GM18502 (cell line): ENCODE measurements at regions not wholly inside any gene's neighbourhood (a gene's known extent, or its start where the extent isn't known, plus 50 kb on each side); places are given as distances from the start of the nearest gene placed in this dataset.
A peak's percentile ranks its signal among the peaks of the same experiment; 100 is the strongest.
"Not testable (repeated sequence)": the region's sequence is repeated elsewhere in the genome, so short reads cannot be mapped to it uniquely, and the experiment has no call there.

Source experiments
- ATAC-seq: cut with Tn5 transposase; IDR thresholded peaks from one replicate; pipeline ENCODE4 v1.9.1; 2021; ENCODE audit warnings: mild to moderate bottlenecking; ENCODE audit not compliant: unreplicated experiment, poor library complexity

DNA sequence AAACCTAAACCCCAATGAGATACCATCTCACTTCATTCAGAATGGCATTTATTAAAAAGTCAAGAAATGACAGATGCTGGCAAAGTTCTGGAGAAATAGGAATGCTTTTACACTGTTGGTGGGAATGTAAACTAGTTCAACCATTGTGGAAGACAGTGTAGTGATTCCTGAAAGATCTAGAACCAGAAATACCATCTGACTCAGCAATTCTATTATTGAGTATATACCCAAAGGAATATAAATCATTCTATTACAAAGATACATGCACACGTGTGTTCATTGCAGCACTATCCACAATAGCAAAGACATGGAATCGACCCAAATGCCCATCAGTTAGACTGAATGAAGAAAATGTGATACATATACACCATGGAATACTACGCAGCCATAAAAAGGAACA, 109.6 kb upstream of the PRKG2 start:
- not testable (repeated sequence) for ATAC-seq

- ATAC-seq, result no peak
These were observed 104.6 kb upstream of the PRKG2 start for GRCh38 chr4:81319657-81320056.

DNA sequence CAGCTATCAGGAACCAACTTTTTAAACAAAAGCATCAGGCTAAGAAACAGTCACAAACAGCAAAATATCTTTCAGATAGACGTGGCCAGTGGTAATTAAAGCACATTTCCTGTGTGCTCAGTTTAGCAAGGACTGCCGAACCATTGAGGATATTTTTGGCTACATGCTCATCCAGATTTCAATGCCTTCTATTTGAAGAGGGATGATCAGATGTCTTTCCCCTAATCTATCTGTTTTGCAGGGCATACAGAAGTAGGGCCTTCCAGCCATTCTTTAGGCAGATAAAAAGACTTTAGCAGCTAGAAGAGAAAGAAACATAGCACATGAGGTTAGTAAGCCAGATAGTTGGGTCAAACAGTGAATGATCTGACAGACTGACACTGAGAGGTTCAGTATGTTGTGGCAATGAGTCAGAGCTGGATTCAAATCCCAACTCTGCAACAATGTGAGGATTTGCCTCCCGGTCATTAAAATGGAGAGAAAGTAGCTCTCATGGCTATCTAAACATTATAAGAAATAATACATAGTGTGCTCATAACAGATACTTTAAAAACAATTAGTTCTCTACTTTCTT, 100.0 kb upstream of the PRKG2 start:
- peak; percentile 28 for ATAC-seq

GRCh38 chr4:81314196-81314896, 99.3 kb upstream of the PRKG2 start:
- peak; percentile 63 for ATAC-seq

GRCh38 chr4:81307991-81308390, 93.0 kb upstream of the PRKG2 start:
- ATAC-seq, result no peak

GRCh38 chr4:81304871-81305270, 89.8 kb upstream of the PRKG2 start:
- no peak for ATAC-seq

DNA sequence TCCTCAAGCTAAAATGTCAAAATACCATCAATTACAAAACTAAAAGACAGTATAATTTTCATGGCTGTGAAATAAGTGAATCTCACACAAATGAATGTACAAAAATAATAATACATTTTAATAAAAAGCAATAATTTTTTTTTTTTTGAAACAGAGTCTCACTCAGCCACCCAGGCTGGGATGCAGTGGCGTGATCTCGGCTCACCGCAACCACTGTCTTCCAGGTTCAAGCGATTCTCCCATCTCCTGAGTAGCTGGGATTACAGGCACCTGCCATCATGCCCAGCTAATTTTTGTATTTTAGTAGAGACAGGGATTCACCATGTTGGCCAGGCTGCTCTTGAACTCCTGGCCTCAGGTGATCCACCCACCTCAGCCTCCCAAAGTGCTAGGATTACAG, 85.3 kb upstream of the PRKG2 start:
- ATAC-seq, result not testable (repeated sequence)

DNA sequence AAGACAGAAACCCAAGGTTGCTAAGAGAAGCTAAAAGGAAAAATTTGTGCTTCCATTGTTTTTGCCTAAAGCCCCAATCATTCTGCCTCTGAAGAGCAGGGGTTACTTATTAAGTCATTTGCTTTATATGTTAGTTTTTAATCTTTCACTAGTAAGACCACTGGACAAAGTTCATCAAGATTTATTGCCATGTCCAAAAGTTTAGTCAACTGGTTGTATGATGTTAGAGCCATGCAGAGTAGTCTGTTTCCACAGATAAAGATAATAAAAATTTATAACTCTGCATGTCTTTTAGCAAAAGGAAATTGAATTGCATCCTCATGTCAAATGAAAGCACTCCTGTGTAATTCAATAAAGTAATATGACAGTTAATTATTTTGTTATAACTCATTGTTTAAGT, 75.8 kb upstream of the PRKG2 start:
- no peak for ATAC-seq

GRCh38 chr4:81287101-81287500, 72.1 kb upstream of the PRKG2 start:
- ATAC-seq, result no peak

- ATAC-seq, result no peak
These were observed 67.1 kb upstream of the PRKG2 start for GRCh38 chr4:81282131-81282530.

DNA sequence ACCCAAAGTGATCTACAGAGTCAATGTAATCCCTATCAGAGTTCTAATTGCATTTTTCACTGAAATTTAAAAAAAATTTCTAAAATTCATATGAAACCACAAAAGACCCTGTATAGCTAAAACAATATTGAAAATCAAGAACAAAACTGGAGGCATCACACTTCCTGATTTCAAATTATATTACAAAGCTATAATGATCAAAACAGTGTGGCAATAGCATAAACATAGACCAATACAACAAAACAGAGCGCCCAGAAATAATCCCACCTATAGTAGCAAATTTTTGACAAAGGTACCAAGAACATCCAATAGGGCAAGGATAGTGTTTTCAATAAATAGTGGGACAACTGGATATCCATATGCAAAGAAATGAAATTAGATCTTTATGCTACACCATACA, 59.4 kb upstream of the PRKG2 start:
- no peak for ATAC-seq

DNA sequence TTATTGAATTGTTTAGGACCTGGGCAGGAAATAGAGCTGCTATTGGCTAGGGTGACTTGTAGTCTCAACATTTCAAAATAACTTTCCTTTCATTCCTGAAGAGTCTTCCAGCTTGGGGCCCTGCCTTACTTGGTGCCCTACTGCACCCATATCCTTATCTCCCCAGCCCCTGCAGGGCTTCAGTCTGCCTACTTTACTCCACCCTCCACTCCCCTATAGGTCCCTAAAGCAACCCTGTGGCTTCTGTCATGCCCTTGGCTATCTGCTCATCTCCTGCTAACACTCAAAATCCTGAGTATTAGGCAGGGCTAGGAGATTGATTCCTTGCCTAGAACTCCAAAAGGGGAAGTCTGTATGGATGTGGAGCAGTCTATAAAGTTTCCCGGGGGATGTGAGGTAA, 57.6 kb upstream of the PRKG2 start:
- no peak for ATAC-seq
